ENCODE measurements at regions not wholly inside any gene's neighbourhood (a gene's known extent, or its start where the extent isn't known, plus 50 kb on each side); places are given as distances from the start of the nearest gene placed in this dataset.

- H3K9ac ChIP-seq (ENCODE audit: low read depth in 2 of 2, low read length in 2 of 2) = no peak overlapping the region
- TF ChIP-seq CTCF (IDR thresholded peaks at IDR 0.05) = no peak
- H3K4me3 ChIP-seq = no peak overlapping the region
- H3K9me3 ChIP-seq = no peaks in the 10 kb centered on the region
- DNase-seq = no peak
- no peaks in the 10 kb centered on the region for H3K4me1 ChIP-seq
- no peak overlapping the region for H3K27ac ChIP-seq
- no peaks in the 10 kb centered on the region for H3K27me3 ChIP-seq
- H3K36me3 ChIP-seq = no peaks in the 10 kb centered on the region
- intact Hi-C loops (cut with DNase I) = no loop called here
These were observed 156.5 kb downstream of the HLX start for GRCh38 chr1:221035662-221036153.

- no peak overlapping the region for H3K27ac ChIP-seq
- DNase-seq = no peak
- TF ChIP-seq CTCF (IDR thresholded peaks at IDR 0.05) = no peak
- no peak overlapping the region for H3K9ac ChIP-seq (ENCODE audit: low read depth in 2 of 2, low read length in 2 of 2)
- H3K9me3 ChIP-seq = no peaks in the 10 kb centered on the region
- no peaks in the 10 kb centered on the region for H3K27me3 ChIP-seq
- no peaks in the 10 kb centered on the region for H3K4me1 ChIP-seq
- intact Hi-C loops (cut with DNase I) = no loop called here
- no peak overlapping the region for H3K4me3 ChIP-seq
- no peaks in the 10 kb centered on the region for H3K36me3 ChIP-seq
These were observed 160.4 kb downstream of the HLX start for GRCh38 chr1:221039616-221040015.

GRCh38 chr1:221040101-221040500, 160.9 kb downstream of the HLX start:
- TF ChIP-seq CTCF (IDR thresholded peaks at IDR 0.05) = no peak
- H3K9me3 ChIP-seq = no peaks in the 10 kb centered on the region
- no peak overlapping the region for H3K4me3 ChIP-seq
- no peaks in the 10 kb centered on the region for H3K4me1 ChIP-seq
- DNase-seq = no peak
- no peak overlapping the region for H3K27ac ChIP-seq
- no peak overlapping the region for H3K9ac ChIP-seq (ENCODE audit: low read depth in 2 of 2, low read length in 2 of 2)
- intact Hi-C loops (cut with DNase I) = no loop called here
- no peaks in the 10 kb centered on the region for H3K27me3 ChIP-seq
- no peaks in the 10 kb centered on the region for H3K36me3 ChIP-seq

- intact Hi-C loops (cut with DNase I) = no loop called here
- Histone ChIP-seq H3K36me3 (no peaks in the 10 kb centered on the region), H3K27me3 (no peaks in the 10 kb centered on the region), H3K27ac (no peak overlapping the region), H3K4me3 (no peak overlapping the region), H3K9ac (ENCODE audit: low read depth in 2 of 2, low read length in 2 of 2) (no peak overlapping the region), H3K9me3 (no peaks in the 10 kb centered on the region), H3K4me1 (no peaks in the 10 kb centered on the region)
- TF ChIP-seq CTCF (IDR thresholded peaks at IDR 0.05) = no peak
- no peak for DNase-seq
These were observed 161.5 kb downstream of the HLX start for GRCh38 chr1:221040691-221041285.

- Histone ChIP-seq H3K9ac (ENCODE audit: low read depth in 2 of 2, low read length in 2 of 2) (no peak overlapping the region), H3K9me3 (no peaks in the 10 kb centered on the region), H3K36me3 (no peaks in the 10 kb centered on the region), H3K27me3 (no peaks in the 10 kb centered on the region), H3K27ac (no peak overlapping the region), H3K4me3 (no peak overlapping the region), H3K4me1 (no peaks in the 10 kb centered on the region)
- no peak for TF ChIP-seq CTCF (IDR thresholded peaks at IDR 0.05)
- intact Hi-C loops (cut with DNase I) = no loop called here
- DNase-seq = no peak
These were observed 165.3 kb downstream of the HLX start for GRCh38 chr1:221044538-221044937.
